Astrocyte (in vitro differentiated cells and primary cell): ENCODE measurements at regions not wholly inside any gene's neighbourhood (a gene's known extent, or its start where the extent isn't known, plus 50 kb on each side); places are given as distances from the start of the nearest gene placed in this dataset.

Experiments used
- DNase-seq: peaks from one replicate; pipeline ENCODE4 v3.0.0-alpha.2; 2010; ENCODE audit warnings: low read depth
- FAIRE-seq: peaks from 2 replicates; lab custom pipeline; 2011; peaks lifted over from hg19 to GRCh38; lab: Jason Lieb, UNC
- H2AFZ ChIP-seq: 2 replicates; pipeline ENCODE4 v1.6.0; 2012; ENCODE audit warnings: low read depth, low read length, inconsistent platforms
- H3K27ac ChIP-seq: 2 replicates; pipeline ENCODE4 v1.5.1; 2011; ENCODE audit warnings: low read depth, low read length, inconsistent platforms
- H3K27me3 ChIP-seq: 2 replicates; pipeline ENCODE4 v1.6.0; 2011; ENCODE audit warnings: low read length, inconsistent platforms; ENCODE audit not compliant: insufficient read depth
- H3K36me3 ChIP-seq: 2 replicates; pipeline ENCODE4 v1.5.1; 2011; ENCODE audit warnings: low read length, inconsistent platforms; ENCODE audit not compliant: insufficient read depth
- H3K4me1 ChIP-seq: 2 replicates; pipeline ENCODE4 v1.5.1; 2011; ENCODE audit warnings: low read length, inconsistent platforms; ENCODE audit not compliant: insufficient read depth
- H3K4me2 ChIP-seq: 2 replicates; pipeline ENCODE4 v1.6.0; 2012; ENCODE audit warnings: low read length, inconsistent platforms
- H3K4me3 ChIP-seq: 2 replicates; pipeline ENCODE4 v1.5.1; 2011; ENCODE audit warnings: low read depth, mild to moderate bottlenecking, low read length, inconsistent platforms; ENCODE audit not compliant: insufficient read depth
- H3K79me2 ChIP-seq: 2 replicates; pipeline ENCODE4 v1.6.0; 2012; ENCODE audit warnings: mild to moderate bottlenecking, low read length, inconsistent platforms; ENCODE audit not compliant: insufficient read depth
- H3K9ac ChIP-seq: 2 replicates; pipeline ENCODE4 v1.6.0; 2012; ENCODE audit warnings: mild to moderate bottlenecking, low read length, inconsistent platforms
- H3K9me3 ChIP-seq: 2 replicates; pipeline ENCODE4 v1.5.1; 2012; ENCODE audit warnings: low read depth, mild to moderate bottlenecking, low read length, inconsistent platforms; ENCODE audit not compliant: insufficient read depth
- H4K20me1 ChIP-seq: 2 replicates; pipeline ENCODE4 v1.6.0; 2012; ENCODE audit warnings: low read length, inconsistent platforms; ENCODE audit not compliant: insufficient read depth
- H3K27ac Mint-ChIP-seq: one replicate; pipeline ENCODE4 v1.8.0; 2021; ENCODE audit warnings: mild to moderate bottlenecking, mixed read lengths; ENCODE audit not compliant: unreplicated experiment
- H3K27me3 Mint-ChIP-seq: one replicate; pipeline ENCODE4 v1.8.0; 2021; ENCODE audit warnings: low read depth, mixed read lengths; ENCODE audit not compliant: unreplicated experiment
- H3K36me3 Mint-ChIP-seq: one replicate; pipeline ENCODE4 v1.8.0; 2021; ENCODE audit warnings: low read depth, mixed read lengths; ENCODE audit not compliant: unreplicated experiment
- H3K4me1 Mint-ChIP-seq: one replicate; pipeline ENCODE4 v1.8.0; 2021; ENCODE audit warnings: low read depth, mixed read lengths; ENCODE audit not compliant: unreplicated experiment
- H3K4me3 Mint-ChIP-seq: one replicate; pipeline ENCODE4 v1.8.0; 2021; ENCODE audit warnings: mild to moderate bottlenecking, moderate library complexity, mixed read lengths; ENCODE audit not compliant: unreplicated experiment
- H3K9me3 Mint-ChIP-seq: one replicate; pipeline ENCODE4 v1.8.0; 2021; ENCODE audit warnings: mild to moderate bottlenecking, mixed read lengths; ENCODE audit not compliant: unreplicated experiment
- EZH2 ChIP-seq: IDR thresholded peaks from 2 replicates; pipeline ENCODE4 v1.6.1; 2012; ENCODE audit warnings: mild to moderate bottlenecking, low read length, inconsistent platforms; ENCODE audit not compliant: insufficient read depth
- TF ChIP-seq, protein P1 (sequence below): IDR thresholded peaks from 2 replicates; pipeline ENCODE4 v1.5.1; 2011; ENCODE audit warnings: low read depth, mild to moderate bottlenecking, inconsistent platforms, low read length, moderate library complexity; ENCODE audit not compliant: insufficient read depth

DNA sequence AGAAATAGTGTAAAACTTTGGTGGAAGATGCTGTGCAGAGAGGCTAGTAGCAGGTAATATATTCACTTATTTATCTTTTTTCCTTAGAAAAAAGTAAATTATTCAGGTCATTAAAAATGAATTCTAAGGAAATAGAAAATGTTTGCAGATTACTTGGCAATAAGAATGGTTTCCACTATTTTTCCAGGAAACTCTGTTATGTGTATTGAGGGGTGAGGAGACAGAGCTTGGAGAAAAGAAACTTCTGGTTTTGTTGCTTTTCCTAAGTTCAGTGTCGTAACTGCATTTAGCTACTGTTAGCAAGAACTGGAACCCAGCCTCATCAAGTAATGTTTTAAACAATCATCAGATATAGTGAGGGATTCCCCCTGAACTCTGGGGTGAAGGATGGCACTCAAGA, 79.2 kb upstream of the SMLR1 start:
- Histone ChIP-seq H3K4me1 (no peaks in the 10 kb centered on the region), H3K4me3 (no peak overlapping the region), H3K79me2 (no peaks in the 10 kb centered on the region), H3K27ac (no peak overlapping the region), H3K36me3 (no peaks in the 10 kb centered on the region), H4K20me1 (no peaks in the 10 kb centered on the region), H3K4me2 (no peak overlapping the region), H3K9me3 (peaks cover 5% of the 10 kb centered on the region), H3K9ac (no peak overlapping the region), H2AFZ (no peak overlapping the region), H3K27me3 (no peaks in the 10 kb centered on the region)
- Mint-ChIP-seq H3K4me1 (peaks cover 7% of the 10 kb centered on the region), H3K4me3 (no peak overlapping the region), H3K27ac (no peak overlapping the region), H3K36me3 (no peaks in the 10 kb centered on the region), H3K9me3 (peaks cover 5% of the 10 kb centered on the region), H3K27me3 (no peaks in the 10 kb centered on the region)
- TF ChIP-seq, protein P1, sequence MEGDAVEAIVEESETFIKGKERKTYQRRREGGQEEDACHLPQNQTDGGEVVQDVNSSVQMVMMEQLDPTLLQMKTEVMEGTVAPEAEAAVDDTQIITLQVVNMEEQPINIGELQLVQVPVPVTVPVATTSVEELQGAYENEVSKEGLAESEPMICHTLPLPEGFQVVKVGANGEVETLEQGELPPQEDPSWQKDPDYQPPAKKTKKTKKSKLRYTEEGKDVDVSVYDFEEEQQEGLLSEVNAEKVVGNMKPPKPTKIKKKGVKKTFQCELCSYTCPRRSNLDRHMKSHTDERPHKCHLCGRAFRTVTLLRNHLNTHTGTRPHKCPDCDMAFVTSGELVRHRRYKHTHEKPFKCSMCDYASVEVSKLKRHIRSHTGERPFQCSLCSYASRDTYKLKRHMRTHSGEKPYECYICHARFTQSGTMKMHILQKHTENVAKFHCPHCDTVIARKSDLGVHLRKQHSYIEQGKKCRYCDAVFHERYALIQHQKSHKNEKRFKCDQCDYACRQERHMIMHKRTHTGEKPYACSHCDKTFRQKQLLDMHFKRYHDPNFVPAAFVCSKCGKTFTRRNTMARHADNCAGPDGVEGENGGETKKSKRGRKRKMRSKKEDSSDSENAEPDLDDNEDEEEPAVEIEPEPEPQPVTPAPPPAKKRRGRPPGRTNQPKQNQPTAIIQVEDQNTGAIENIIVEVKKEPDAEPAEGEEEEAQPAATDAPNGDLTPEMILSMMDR: no peak
- no peak for TF ChIP-seq EZH2
- DNase-seq (no peak), FAIRE-seq (no peak)

DNA sequence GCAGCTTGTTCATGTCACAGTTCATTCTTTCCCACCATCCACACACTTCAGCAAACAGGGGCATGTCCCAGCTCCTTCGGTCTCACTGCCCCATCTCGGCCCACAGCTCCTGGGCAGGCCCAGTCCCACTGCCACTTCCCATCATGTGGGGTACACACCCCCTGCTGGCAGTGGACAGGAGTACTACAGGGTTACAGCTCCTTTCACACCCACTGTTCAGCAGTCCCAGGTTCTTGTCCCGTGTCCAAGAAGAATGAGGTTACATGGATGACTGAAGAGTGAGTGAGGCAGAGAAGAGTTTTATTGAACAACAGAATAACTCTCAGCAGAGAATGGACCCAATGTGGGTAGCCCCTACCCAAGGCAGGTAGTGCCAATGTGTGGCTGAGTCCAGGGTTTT, 77.8 kb upstream of the SMLR1 start:
- no peaks in the 10 kb centered on the region for H3K36me3 Mint-ChIP-seq
- peaks cover 3% of the 10 kb centered on the region for H3K4me1 Mint-ChIP-seq
- Histone ChIP-seq H4K20me1 (no peaks in the 10 kb centered on the region), H3K4me2 (no peak overlapping the region), H3K4me3 (no peak overlapping the region), H3K36me3 (no peaks in the 10 kb centered on the region), H3K9ac (no peak overlapping the region), H2AFZ (no peak overlapping the region), H3K27ac (no peak overlapping the region), H3K27me3 (no peaks in the 10 kb centered on the region), H3K4me1 (no peaks in the 10 kb centered on the region), H3K79me2 (no peaks in the 10 kb centered on the region), H3K9me3 (peaks cover 5% of the 10 kb centered on the region)
- TF ChIP-seq EZH2: no peak
- TF ChIP-seq, protein P1: no peak
- peaks cover 5% of the 10 kb centered on the region for H3K9me3 Mint-ChIP-seq
- FAIRE-seq: no peak
- H3K27ac Mint-ChIP-seq: no peak overlapping the region
- no peak overlapping the region for H3K4me3 Mint-ChIP-seq
- no peak for DNase-seq
- H3K27me3 Mint-ChIP-seq: no peaks in the 10 kb centered on the region

DNA sequence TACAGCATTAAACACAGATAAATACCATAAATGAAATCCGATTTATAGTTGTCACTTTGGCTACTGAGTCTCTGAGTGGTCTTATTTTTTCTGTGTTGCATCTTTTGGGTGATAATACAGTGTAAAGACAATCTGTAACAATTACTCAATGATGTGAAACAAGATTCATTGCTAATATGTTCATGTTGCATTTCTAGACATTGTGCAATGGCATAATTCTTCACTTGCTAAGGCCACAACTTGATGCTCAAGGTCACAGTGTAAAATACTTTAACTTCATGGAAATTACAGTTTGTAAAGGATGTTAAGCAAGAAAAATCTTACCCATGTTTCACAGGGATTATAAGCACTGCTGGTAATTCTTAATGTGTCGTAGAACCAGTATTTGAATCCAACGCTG, 74.9 kb upstream of the SMLR1 start:
- no peaks in the 10 kb centered on the region for H3K27me3 Mint-ChIP-seq
- H3K27ac Mint-ChIP-seq: no peak overlapping the region
- H3K4me1 ChIP-seq: no peaks in the 10 kb centered on the region
- no peaks in the 10 kb centered on the region for H3K36me3 ChIP-seq
- TF ChIP-seq, protein P1: no peak
- no peak for TF ChIP-seq EZH2
- no peak overlapping the region for H3K4me3 Mint-ChIP-seq
- no peak overlapping the region for H3K4me2 ChIP-seq
- no peak overlapping the region for H3K4me3 ChIP-seq
- no peak overlapping the region for H2AFZ ChIP-seq
- no peaks in the 10 kb centered on the region for H3K27me3 ChIP-seq
- peaks cover 5% of the 10 kb centered on the region for H3K9me3 ChIP-seq
- FAIRE-seq (no peak), DNase-seq (no peak)
- no peaks in the 10 kb centered on the region for H3K36me3 Mint-ChIP-seq
- H3K4me1 Mint-ChIP-seq: no peaks in the 10 kb centered on the region
- H3K27ac ChIP-seq: no peak overlapping the region
- no peaks in the 10 kb centered on the region for H4K20me1 ChIP-seq
- no peak overlapping the region for H3K9ac ChIP-seq
- H3K79me2 ChIP-seq: no peaks in the 10 kb centered on the region
- H3K9me3 Mint-ChIP-seq: peaks cover 5% of the 10 kb centered on the region
